Sigmoid colon (tissue), 4 donors: ENCODE measurements at regions not wholly inside any gene's neighbourhood (a gene's known extent, or its start where the extent isn't known, plus 50 kb on each side); places are given as distances from the start of the nearest gene placed in this dataset.

Source experiments
- EP300 ChIP-seq, 4 donors: sonication (generic); formaldehyde crosslinking; IDR thresholded peaks; one replicate each; pipeline ENCODE4 v1.6.1; 2017; ENCODE audit warnings: antibody characterized with exemption in 4 of 4
- POLR2A ChIP-seq, 2 donors: fragments of 450-650 bp; IDR thresholded peaks; one replicate each; pipeline ENCODE4 v1.6.1; 2016; ENCODE audit warnings: antibody characterized with exemption in 2 of 2, mild to moderate bottlenecking in 2 of 2, moderate library complexity in 2 of 2
- TF ChIP-seq, protein P1 (sequence below), 4 experiments: fragments of 450-650 bp in 3 of 4; fragments of 200-600 bp in 1 of 4; IDR thresholded peaks; one replicate each; pipeline ENCODE4 v1.5.1; 2016 to 2019; ENCODE audit warnings: antibody characterized with exemption in 4 of 4, mild to moderate bottlenecking in 3 of 4, moderate library complexity in 2 of 4

DNA sequence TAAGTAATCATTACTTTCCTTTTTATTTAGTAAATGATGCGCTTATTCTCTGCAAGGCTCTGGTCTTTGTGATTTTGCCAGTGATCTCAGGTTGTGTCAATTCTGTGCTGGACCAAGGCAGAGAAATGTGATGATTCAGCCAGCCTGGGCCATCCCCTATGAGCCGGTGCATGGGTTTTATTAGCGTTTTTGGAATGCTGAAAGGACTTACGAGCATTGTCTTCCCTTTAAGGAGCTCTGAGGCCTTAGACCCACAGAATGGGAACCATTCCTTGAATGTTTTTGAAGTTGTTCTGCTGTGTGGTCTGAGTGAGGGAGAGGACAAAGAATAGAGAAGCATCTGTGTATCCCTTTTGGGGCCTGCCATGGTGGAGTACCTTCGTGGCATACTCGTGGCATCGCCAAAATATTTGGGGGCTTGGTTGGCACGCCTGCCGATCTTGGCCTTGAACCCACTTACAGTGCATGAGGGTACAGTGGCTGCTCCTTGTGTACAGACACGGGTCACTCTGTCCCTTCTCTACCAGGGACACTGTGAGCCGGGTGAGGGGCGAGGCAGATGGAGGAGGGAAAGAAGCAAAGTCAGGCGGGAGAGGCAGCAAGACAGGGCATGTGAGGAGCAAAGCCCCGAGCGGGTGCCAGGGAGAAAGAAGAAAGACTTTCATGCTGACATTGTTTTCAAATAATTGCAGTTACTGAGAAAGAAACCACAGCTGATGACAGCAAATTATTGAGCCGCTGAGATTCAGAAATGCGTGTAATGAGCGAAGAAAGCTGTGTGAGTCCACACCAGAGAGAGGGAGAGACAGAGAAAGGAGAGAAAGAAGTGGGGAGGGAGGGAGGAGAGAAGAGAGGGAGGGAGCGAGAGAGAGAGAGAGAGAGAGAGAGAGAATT is 269.4 kb upstream of the RGMA start:
- TF ChIP-seq POLR2A (IDR thresholded peaks at IDR 0.05) (no peak), EP300 (IDR thresholded peaks at IDR 0.05) (no peak)
- TF ChIP-seq, protein P1, sequence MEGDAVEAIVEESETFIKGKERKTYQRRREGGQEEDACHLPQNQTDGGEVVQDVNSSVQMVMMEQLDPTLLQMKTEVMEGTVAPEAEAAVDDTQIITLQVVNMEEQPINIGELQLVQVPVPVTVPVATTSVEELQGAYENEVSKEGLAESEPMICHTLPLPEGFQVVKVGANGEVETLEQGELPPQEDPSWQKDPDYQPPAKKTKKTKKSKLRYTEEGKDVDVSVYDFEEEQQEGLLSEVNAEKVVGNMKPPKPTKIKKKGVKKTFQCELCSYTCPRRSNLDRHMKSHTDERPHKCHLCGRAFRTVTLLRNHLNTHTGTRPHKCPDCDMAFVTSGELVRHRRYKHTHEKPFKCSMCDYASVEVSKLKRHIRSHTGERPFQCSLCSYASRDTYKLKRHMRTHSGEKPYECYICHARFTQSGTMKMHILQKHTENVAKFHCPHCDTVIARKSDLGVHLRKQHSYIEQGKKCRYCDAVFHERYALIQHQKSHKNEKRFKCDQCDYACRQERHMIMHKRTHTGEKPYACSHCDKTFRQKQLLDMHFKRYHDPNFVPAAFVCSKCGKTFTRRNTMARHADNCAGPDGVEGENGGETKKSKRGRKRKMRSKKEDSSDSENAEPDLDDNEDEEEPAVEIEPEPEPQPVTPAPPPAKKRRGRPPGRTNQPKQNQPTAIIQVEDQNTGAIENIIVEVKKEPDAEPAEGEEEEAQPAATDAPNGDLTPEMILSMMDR (IDR thresholded peaks at IDR 0.05), result no peak
